ENCODE measurements at regions not wholly inside any gene's neighbourhood (a gene's known extent, or its start where the extent isn't known, plus 50 kb on each side); places are given as distances from the start of the nearest gene placed in this dataset.

- TF ChIP-seq TAF7 (optimal IDR thresholded peaks at IDR 0.05; ENCODE audit: borderline replicate concordance, low read depth, low read length) (no peak), EGR1 (IDR thresholded peaks at IDR 0.05; ENCODE audit: borderline replicate concordance, low read depth, low read length) (no peak)
These were observed 594.3 kb upstream of the ADGRL3 start (continued) for GRCh38 chr4:60605646-60606354.
